HG03135 (cell line): ENCODE measurements at regions not wholly inside any gene's neighbourhood (a gene's known extent, or its start where the extent isn't known, plus 50 kb on each side); places are given as distances from the start of the nearest gene placed in this dataset.

Experiments used
- ATAC-seq: cut with Tn5 transposase; IDR thresholded peaks from one replicate; pipeline ENCODE4 v1.9.1; 2021; ENCODE audit warnings: mild to moderate bottlenecking, moderate library complexity; ENCODE audit not compliant: unreplicated experiment

GRCh38 chr3:40848421-40848820 lies 323.7 kb downstream of the ZNF621 start:
- ATAC-seq: no peak

GRCh38 chr3:40850861-40851260 lies 326.1 kb downstream of the ZNF621 start:
- no peak for ATAC-seq

GRCh38 chr3:40851836-40852235 lies 327.1 kb downstream of the ZNF621 start:
- ATAC-seq: no peak

- ATAC-seq: no peak
Observed at GRCh38 chr3:40852712-40853111, 328.0 kb downstream of the ZNF621 start.

GRCh38 chr3:40853474-40853873 lies 328.7 kb downstream of the ZNF621 start:
- ATAC-seq: no peak

- ATAC-seq: no peak
Observed at GRCh38 chr3:40855871-40856270, 331.1 kb downstream of the ZNF621 start.

GRCh38 chr3:40858364-40859115 lies 333.8 kb downstream of the ZNF621 start:
- no peak for ATAC-seq

GRCh38 chr3:40862946-40863345 lies 336.4 kb upstream of the CTNNB1 start:
- no peak for ATAC-seq

GRCh38 chr3:40864146-40864782 lies 335.0 kb upstream of the CTNNB1 start:
- no peak for ATAC-seq

GRCh38 chr3:40864915-40865314 lies 334.4 kb upstream of the CTNNB1 start:
- no peak for ATAC-seq

- ATAC-seq: no peak
Observed at GRCh38 chr3:40867797-40868196, 331.5 kb upstream of the CTNNB1 start.

- no peak for ATAC-seq
Observed at GRCh38 chr3:40869013-40869412, 330.3 kb upstream of the CTNNB1 start.

- ATAC-seq: no peak
Observed at GRCh38 chr3:40869939-40870338, 329.4 kb upstream of the CTNNB1 start.

GRCh38 chr3:40871394-40871793 lies 327.9 kb upstream of the CTNNB1 start:
- no peak for ATAC-seq

GRCh38 chr3:40872258-40872920 lies 326.9 kb upstream of the CTNNB1 start:
- no peak for ATAC-seq

- ATAC-seq: no peak
Observed at GRCh38 chr3:40873476-40873875, 325.8 kb upstream of the CTNNB1 start.

- ATAC-seq: no peak
Observed at GRCh38 chr3:40873934-40874699, 325.2 kb upstream of the CTNNB1 start.

GRCh38 chr3:40875581-40875980 lies 323.7 kb upstream of the CTNNB1 start:
- no peak for ATAC-seq

GRCh38 chr3:40876009-40876408 lies 323.3 kb upstream of the CTNNB1 start:
- no peak for ATAC-seq

GRCh38 chr3:40876496-40876895 lies 322.8 kb upstream of the CTNNB1 start:
- no peak for ATAC-seq
